22Rv1 (cell line): ENCODE measurements at regions not wholly inside any gene's neighbourhood (a gene's known extent, or its start where the extent isn't known, plus 50 kb on each side); places are given as distances from the start of the nearest gene placed in this dataset.

ENCODE experiments used
- H3K27ac ChIP-seq: fragments of 450-650 bp; 2 replicates; pipeline ENCODE4 v1.5.1; 2017
- ZFX ChIP-seq: fragments of 450-650 bp; IDR thresholded peaks from 2 replicates; pipeline ENCODE4 v1.6.1; 2017; ENCODE audit warnings: antibody characterized with exemption, borderline replicate concordance
- TF ChIP-seq, protein P1 (sequence below): fragments of 450-650 bp; IDR thresholded peaks from 2 replicates; pipeline ENCODE4 v1.5.1; 2017; ENCODE audit warnings: mild to moderate bottlenecking

DNA sequence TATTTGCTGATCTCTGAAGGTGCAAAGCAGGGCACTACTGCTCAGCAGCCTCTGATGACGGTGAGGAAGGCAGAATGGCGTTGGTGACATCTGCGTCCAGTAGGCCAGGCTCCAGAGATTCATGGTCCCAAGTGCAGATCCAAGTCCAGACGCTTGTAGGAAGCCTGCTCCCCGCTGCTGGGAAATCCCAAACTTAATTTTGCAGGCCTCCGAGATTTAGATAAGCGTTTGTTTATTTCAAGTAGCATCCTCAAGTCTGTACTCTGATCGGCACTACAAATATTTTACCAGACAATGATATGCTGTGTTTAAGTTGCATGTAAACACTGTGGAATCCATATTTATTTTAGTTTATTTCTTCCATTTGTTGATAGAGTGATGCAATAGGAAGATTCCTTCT lies 244.9 kb upstream of the KLF6 start:
- TF ChIP-seq ZFX: no peak
- TF ChIP-seq, protein P1, sequence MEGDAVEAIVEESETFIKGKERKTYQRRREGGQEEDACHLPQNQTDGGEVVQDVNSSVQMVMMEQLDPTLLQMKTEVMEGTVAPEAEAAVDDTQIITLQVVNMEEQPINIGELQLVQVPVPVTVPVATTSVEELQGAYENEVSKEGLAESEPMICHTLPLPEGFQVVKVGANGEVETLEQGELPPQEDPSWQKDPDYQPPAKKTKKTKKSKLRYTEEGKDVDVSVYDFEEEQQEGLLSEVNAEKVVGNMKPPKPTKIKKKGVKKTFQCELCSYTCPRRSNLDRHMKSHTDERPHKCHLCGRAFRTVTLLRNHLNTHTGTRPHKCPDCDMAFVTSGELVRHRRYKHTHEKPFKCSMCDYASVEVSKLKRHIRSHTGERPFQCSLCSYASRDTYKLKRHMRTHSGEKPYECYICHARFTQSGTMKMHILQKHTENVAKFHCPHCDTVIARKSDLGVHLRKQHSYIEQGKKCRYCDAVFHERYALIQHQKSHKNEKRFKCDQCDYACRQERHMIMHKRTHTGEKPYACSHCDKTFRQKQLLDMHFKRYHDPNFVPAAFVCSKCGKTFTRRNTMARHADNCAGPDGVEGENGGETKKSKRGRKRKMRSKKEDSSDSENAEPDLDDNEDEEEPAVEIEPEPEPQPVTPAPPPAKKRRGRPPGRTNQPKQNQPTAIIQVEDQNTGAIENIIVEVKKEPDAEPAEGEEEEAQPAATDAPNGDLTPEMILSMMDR: no peak
- H3K27ac ChIP-seq: no peak overlapping the region

DNA sequence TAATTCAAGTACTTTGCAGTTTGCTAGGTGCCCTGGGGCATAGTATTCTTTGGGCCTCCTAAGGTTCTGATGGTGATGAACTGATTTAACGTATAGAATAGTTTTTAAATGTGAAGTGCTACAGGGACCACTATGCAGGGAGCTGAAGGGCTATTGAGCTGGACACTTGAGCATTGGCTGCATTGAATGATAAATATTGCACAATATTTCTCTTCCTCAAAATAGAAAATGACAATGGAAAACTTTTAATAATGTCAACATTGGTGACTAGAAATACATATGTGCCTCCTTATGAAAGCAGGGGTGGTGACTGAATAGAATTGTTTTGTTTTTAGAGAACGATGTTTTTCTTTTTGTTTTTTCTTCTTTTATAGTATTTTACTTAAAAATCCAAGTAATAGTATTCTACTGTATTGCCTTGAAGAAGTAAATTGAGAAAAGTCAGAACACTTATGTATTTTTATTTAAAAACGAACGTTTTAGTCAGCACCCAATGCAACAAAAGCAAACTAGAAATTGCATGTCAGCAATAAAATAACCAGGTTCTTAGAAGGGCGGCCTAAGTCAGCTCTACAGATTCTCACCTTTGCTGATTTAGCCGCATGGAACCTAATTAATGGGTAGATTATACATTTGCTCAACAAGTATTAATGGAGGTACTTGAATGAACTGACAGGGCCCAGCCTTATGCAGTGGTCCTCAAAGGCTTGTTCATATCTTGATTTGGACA lies 244.0 kb upstream of the KLF6 start:
- no peak overlapping the region for H3K27ac ChIP-seq
- TF ChIP-seq, protein P1: no peak
- TF ChIP-seq ZFX: no peak

DNA sequence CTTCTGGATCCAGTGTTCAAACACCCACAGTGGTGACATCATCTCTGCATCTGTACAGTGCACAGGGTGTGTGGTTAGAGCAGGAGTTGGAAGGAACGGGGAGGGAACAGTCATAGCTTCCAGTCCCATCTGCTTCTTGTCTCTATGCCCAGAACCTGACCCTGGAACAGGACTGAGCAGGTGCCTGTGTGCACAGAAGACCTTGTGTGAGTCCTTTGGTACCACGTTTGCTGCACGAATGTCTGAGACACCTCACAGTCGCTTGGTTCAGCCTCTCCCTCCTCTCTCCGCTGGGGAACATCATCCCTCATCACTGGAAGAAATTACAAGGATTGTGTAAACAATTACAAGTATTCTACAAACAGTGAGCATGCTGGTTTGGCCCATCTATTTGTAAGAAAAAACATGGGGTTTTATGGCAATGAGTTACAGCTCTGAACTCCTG lies 243.0 kb upstream of the KLF6 start:
- H3K27ac ChIP-seq: no peak overlapping the region
- TF ChIP-seq, protein P1: no peak
- no peak for TF ChIP-seq ZFX

DNA sequence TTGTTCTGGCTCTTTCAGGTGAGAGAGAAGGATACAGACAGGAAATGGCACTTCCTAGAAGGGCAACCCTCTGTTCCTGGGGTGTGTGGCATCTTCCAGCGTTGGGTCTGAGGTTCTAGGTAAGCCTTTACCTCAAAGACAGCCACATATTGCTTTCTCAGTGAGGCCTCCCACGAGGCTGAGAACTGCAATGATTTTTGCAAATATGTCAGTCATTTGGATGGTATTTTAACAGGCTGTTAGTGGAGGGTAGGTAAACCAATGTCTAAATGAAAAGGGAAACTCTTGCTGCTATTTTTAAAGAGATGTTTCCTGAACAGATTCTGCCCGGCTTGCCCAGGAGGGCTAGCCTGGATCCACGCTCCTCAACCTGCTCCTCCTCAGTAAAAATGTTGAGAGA lies 240.3 kb upstream of the KLF6 start:
- TF ChIP-seq, protein P1: no peak
- TF ChIP-seq ZFX: no peak
- H3K27ac ChIP-seq: no peak overlapping the region

DNA sequence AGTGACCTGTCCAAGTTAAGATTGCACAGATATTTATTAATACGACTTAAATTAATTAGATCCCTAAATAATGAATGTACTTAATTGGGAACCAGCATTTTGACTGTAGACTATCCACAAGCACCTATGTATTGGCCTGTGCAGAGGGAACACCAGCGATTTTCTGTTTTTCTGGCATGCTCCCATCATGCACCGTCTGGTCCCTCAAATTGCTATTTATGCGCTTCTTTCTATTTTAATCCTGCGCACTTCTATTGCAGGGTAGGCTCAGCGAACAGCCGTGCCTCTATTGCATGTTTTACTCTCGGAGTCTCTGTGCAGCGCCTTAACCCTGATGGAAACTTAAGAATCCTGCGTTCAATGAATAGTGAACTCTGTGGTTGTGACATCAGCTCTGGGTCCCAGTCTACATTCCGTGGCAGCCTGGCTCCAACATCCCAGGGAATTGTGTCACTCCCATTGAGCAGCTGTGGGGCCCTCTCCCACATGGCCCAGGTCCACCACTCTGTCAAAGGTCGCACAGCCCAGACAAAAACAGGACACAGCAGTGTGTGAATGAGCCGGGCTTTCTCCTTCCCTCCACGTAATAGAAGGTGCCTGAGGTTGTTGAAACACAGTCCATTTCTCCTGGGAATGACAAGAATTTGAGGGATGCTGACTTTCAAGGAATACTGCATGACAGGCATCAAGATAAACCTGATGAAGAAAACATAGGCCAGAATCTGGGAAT lies 239.7 kb upstream of the KLF6 start:
- TF ChIP-seq, protein P1: no peak
- no peak for TF ChIP-seq ZFX
- no peak overlapping the region for H3K27ac ChIP-seq

DNA sequence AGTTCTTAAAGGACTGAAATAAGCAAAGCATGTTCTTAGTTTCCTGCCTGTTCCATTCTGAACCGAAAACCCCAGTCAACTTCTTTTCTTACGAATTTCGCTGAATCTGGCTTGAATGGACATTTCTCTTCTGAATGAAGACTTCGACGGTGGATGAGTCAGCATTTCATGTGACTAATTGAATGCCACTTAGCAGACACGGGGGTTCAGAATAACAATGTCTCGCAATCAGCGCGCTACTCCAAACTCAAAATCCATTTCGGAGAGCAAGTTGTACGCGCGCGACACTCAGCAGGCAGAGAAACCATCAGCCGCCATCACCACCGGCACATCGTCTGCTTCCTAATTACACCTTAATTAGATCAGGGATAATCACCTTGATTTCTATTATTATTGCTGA lies 239.0 kb upstream of the KLF6 start:
- no peak overlapping the region for H3K27ac ChIP-seq
- TF ChIP-seq, protein P1: no peak
- TF ChIP-seq ZFX: no peak

DNA sequence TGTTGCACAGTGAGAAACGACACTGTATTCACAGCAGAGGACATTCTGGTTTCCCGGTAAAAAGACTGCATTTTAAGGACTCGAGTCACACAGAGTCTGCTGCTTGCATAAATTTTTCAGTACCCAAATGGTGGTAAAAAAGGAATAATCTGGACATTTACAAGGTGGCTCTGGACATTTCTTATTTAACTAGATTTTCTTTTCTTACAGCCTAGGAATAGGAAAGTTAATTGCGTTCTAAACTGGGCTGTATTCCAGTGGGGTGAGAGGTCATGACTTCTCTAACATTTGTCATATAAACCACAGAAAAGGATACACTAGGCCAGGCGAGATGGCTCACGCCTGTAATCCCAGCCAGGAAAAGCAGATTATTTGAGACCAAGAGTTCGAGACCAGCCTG lies 237.5 kb upstream of the KLF6 start:
- no peak overlapping the region for H3K27ac ChIP-seq

More for the DNA sequence above, 237.5 kb upstream of the KLF6 start:
- TF ChIP-seq, protein P1: no peak
- TF ChIP-seq ZFX: no peak
